ENCODE measurements at regions not wholly inside any gene's neighbourhood (a gene's known extent, or its start where the extent isn't known, plus 50 kb on each side); places are given as distances from the start of the nearest gene placed in this dataset.

- DNase-seq: no peak
These were observed 134.1 kb upstream of the TCERG1L start for GRCh38 chr10:131445623-131446022.

- DNase-seq: no peak
These were observed 134.7 kb upstream of the TCERG1L start for GRCh38 chr10:131446171-131446570.

- no peak for DNase-seq
These were observed 136.7 kb upstream of the TCERG1L start for GRCh38 chr10:131448171-131448570.

GRCh38 chr10:131448883-131449282 is 137.4 kb upstream of the TCERG1L start:
- no peak for DNase-seq

- DNase-seq: no peak
These were observed 138.8 kb upstream of the TCERG1L start for GRCh38 chr10:131450216-131450765.

GRCh38 chr10:131451407-131452015 is 140.0 kb upstream of the TCERG1L start:
- DNase-seq: no peak

GRCh38 chr10:131452926-131453720 is 141.6 kb upstream of the TCERG1L start:
- no peak for DNase-seq

- peak; percentile 4 for DNase-seq
These were observed 142.5 kb upstream of the TCERG1L start for GRCh38 chr10:131453721-131454634.

GRCh38 chr10:131456411-131456810 is 144.9 kb upstream of the TCERG1L start:
- DNase-seq: no peak

- no peak for DNase-seq
These were observed 149.6 kb upstream of the TCERG1L start for GRCh38 chr10:131461093-131461492.

- no peak for DNase-seq
These were observed 153.3 kb upstream of the TCERG1L start for GRCh38 chr10:131464789-131465188.

GRCh38 chr10:131469551-131469950 is 158.0 kb upstream of the TCERG1L start:
- no peak for DNase-seq

- DNase-seq: no peak
These were observed 162.1 kb upstream of the TCERG1L start for GRCh38 chr10:131473645-131474044.

- no peak for DNase-seq
These were observed 162.9 kb upstream of the TCERG1L start for GRCh38 chr10:131474416-131474815.

- DNase-seq: no peak
These were observed 163.5 kb upstream of the TCERG1L start for GRCh38 chr10:131475043-131475442.

GRCh38 chr10:131475803-131476202 is 164.3 kb upstream of the TCERG1L start:
- DNase-seq: no peak

GRCh38 chr10:131477457-131478121 is 166.1 kb upstream of the TCERG1L start:
- no peak for DNase-seq

- no peak for DNase-seq
These were observed 167.0 kb upstream of the TCERG1L start for GRCh38 chr10:131478377-131478989.

- DNase-seq: no peak
These were observed 168.5 kb upstream of the TCERG1L start for GRCh38 chr10:131480066-131480465.

- no peak for DNase-seq
These were observed 169.3 kb upstream of the TCERG1L start for GRCh38 chr10:131480861-131481260.

- no peak for DNase-seq
These were observed 174.2 kb upstream of the TCERG1L start for GRCh38 chr10:131485732-131486131.

GRCh38 chr10:131487822-131488221 is 176.3 kb upstream of the TCERG1L start:
- DNase-seq: no peak

Measured in KG1 (cell line).